GM19395 (cell line): ENCODE measurements at regions not wholly inside any gene's neighbourhood (a gene's known extent, or its start where the extent isn't known, plus 50 kb on each side); places are given as distances from the start of the nearest gene placed in this dataset.
"Not testable (repeated sequence)": the region's sequence is repeated elsewhere in the genome, so short reads cannot be mapped to it uniquely, and the experiment has no call there.

Experiments
- ATAC-seq: cut with Tn5 transposase; IDR thresholded peaks from one replicate; pipeline ENCODE4 v1.9.1; 2021; ENCODE audit warnings: mild to moderate bottlenecking, moderate library complexity; ENCODE audit not compliant: unreplicated experiment

DNA sequence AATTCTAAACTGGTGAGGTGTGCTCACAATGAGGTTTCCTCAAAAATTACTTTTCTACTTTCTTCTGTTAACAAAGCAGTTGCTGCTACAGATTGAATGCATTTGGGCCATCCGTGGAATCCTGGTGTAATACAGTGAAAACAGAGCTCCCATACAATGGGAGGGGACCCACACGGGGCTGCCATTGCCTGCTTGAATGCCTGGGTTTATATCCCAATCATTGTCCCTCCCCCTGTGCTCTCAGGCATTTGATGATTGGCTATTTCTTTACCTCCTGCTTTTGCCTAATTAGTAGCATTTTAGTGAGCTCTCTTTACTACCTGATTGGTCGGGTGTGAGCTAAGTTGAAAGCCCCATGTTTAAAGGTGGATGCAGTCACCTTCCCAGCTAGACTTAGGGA lies 52.9 kb upstream of the CSF1 start:
- ATAC-seq, result not testable (repeated sequence)

DNA sequence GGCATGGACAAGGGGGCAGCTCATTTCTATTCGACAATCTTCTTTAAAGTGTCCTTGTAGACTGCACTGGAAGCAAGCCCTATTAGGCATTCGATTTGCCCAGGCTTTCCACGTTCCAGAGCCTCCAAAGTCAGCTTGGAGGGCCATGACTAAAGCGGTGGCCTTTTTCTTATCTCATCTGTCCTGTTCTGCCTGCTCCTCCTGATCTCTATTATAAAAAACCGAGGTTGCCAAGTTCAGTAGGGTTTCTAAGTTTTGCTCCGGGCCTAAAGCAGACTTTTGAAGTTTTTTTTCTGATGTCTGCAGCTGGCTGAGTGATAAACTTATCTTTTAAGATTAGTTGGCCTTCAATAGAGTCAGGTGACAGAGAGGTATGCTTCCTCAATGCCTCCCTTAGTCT lies 54.7 kb upstream of the CSF1 start:
- ATAC-seq, result not testable (repeated sequence)

DNA sequence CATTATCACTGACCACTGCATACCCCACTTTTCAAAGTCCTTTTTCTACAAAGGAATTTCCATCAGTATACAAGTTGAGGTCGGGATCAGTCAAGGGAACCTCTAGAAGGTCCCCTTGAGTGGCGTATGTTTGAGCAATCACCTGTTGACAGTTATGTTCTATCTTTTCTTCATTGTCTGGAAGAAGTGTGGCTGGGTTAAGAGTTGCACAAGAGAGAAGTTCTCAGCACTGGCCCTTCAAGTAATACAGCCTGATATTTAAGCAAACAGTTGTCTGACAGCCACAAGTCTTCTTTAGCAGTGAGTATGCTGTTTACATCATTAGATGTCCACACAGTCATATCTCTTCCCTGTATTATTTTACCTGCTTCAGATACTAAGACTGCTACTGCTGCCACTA lies 56.7 kb upstream of the CSF1 start:
- ATAC-seq, result not testable (repeated sequence)

DNA sequence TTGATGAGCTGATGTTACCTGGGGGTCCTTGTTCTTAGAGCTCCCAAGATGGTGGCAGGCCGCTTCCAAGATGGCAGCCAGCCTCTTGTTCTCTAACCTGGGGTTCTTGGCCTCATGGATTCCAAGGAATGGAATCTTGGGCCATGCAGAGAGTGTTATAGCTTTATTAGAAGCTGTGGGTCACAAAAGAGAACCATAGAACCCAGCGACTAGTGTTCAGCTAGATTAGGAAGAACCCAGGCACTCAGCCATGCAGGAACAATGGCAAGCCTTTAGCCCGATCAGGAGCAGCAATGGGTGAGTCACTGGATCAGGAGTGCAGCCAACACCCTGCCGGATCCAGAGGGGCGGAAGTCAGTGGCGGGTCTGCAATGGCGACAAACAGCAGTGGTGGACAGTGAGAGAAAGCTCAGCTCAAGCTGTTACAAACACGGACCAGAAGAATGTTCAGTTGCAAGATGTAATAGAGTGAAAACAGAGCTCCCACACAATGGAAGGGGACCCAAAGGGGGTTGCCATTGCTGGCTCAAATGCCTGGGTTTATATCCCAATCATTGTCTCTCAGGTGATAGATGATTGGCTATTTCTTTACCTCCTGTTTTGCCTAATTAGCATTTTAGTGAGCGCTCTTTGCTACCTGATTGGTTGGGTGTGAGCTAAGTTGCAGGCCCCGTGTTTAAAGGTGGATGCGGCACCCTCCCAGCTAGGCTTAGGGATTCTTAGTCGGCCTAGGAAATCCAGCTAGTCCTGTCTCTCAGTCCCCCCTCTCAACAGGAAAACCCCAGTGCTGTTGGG lies 58.2 kb upstream of the CSF1 start:
- ATAC-seq, result not testable (repeated sequence)

DNA sequence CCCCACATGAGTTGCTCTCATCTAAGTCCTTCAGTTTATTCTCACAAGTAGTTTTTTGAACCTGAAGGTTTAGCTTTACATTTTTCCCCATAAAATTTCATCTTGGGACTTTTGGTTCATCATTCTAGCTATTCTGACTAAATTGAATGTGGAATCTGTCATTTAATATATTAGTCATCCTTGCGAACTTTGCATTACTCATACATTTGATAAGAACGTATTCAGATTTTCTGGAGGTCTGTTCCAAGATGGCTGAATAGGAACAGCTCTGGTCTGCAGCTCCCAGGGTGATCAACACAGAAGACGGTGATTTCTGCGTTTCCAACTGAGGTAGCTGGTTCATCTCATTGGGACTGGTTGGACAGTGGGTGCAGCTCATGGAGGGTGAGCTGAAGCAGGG lies 59.8 kb upstream of the CSF1 start:
- no peak for ATAC-seq

DNA sequence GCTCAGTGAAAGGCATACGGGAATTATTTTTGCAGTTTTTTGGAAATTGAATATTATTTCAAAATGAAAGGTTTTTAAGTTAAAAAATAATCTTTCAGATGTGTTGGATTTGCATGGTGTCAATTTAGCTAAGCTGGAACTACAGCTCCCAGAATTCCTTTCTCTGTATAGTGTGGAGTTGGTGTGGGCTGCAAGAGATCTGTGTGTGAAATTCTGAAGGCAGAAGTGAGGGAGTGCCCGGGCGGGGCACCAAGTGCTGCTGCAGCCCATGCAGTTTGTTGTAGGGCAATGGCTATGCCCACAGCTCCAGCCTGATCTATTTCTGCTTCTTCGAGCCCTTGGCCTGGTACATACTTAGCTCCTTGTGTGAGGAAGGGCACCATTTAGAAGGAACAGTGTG lies 60.5 kb upstream of the CSF1 start:
- no peak for ATAC-seq

DNA sequence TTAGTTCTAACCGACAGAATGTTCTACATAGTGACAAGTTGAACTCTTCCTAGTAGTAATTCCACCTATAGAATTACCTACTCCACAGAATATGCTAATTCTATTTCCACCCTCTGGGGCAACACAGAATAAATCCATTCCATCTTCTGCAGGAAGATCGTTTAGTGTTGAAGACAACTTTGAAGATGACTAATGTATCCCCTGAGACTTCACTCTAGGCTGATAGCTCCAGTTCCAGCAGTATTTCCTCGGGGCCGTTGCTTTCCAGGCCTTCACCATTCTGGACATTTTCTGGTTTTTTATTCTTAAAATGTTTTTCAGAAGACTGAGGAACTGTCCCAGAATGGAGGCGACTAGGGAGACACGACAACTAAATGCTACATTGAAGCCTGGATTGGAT lies 61.0 kb upstream of the CSF1 start:
- ATAC-seq, result no peak

DNA sequence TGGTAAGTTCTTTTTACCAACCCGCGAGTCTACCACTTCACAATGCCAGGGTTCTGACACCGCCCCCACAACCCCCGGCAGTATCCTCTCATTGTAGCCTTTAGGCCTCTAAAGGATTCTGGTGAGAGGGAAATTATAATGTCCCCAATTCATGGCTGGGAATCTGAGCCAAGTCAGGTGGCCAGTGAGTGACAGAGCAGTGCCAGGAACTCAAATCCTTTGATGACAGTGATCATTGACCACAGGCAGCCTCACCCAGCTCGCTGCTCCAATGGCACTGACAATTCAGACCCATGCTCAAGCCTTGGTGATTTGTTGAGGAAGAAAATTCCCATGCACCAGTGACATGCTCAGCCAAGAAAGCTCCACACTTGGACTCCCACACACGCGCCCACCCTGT lies 63.4 kb upstream of the CSF1 start:
- no peak for ATAC-seq

DNA sequence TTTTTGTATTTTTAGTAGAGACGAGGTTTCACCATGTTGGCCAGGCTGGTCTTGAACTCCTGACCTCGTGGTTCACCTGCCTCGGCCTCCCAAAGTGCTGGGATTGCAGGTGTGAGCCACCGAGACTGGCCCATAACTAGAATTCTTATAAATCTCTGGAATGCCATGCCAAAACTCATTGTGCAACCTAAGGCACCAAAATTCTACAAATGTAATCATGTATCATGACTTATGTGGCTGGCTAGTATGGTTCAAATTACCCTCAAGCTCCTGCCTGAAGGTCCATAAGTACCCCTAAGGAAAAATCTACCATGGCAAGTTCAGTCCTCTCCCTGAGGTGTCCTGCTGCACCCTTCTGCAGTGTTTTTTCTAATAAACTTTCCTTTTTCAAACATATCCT lies 63.8 kb upstream of the CSF1 start:
- ATAC-seq, result no peak

DNA sequence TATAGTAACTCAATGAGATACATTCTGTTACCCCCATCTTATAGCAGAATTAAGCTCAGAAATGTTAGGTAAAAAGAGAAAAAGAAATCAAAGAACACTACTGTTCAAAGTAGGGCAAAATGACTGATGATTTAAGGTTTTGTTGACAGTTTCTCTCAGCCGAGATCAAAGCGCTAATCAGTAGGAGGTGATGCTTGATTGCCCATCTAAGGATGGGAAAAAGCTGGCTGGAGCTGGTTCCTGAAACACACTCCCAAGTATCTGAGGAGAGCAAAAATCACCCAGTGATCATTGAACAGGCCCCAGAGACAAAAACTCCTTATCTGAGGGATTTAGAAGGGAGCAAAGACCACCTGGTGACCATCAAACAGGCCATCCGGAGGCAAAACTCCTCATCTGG lies 64.5 kb upstream of the CSF1 start:
- no peak for ATAC-seq

DNA sequence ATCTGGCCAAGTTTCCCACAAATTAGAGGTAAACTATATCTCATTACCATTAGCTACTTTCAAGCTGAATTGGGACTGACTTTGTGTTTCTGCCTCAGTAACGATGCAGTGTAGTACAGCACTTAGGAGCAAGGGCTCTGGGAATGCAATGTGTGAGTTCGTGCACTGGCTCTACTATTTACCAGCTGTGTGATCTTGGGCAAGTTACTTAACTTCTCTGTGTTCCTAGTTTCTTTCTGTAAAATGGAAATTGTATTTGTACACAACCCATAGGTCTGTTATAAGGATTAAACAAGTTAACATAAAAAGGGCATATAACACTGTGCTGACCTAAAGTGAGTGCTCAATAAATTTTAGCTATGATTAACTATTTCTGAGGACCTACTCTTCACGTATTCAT lies 65.0 kb upstream of the CSF1 start:
- ATAC-seq, result no peak

DNA sequence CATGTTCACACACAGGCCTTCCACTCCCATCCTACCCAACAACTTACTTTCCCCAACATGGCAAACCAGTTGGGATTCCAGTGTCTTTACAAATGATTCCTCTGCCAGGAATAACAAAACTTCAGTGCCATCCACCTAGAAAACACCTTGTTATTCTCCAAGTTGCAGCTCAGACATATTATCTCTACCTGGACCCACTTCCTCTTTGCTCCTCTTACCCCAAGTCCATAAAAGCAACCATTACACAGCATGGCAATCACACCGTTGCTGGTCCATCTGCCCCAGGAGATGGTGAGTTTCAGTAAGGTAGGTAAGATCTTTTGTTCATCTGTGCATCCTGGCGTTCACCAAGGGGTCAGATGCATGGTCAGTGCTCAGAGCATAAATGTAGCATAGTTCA lies 66.0 kb upstream of the CSF1 start:
- no peak for ATAC-seq

DNA sequence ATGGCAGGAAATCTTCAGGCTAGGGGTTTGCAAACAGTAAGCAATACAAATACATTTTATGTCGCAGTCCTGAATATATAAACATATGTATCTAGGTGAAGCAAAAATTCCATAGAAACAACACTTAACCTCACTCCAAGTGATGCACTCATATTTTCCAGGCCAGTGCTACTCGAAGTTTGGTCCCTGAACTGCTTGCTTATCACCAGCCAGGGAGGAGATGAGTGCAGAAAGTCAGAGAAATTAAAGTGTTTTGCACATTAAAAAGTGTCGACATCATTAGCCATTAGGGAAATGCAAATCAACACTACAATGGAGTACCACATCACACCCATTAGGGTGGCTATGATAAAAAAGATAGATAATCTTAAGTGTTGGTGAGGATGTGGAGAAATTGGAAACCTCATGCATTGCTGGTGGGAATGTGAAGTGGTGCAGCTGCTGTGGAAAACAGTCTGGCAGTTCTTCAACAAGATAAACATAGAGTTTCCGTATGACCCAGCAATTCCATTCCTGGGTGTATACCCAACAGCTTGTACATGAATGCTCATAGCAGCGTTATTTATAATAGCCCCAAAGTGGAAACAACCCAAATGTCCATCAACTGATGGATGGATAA lies 70.5 kb upstream of the CSF1 start:
- ATAC-seq, result no peak

DNA sequence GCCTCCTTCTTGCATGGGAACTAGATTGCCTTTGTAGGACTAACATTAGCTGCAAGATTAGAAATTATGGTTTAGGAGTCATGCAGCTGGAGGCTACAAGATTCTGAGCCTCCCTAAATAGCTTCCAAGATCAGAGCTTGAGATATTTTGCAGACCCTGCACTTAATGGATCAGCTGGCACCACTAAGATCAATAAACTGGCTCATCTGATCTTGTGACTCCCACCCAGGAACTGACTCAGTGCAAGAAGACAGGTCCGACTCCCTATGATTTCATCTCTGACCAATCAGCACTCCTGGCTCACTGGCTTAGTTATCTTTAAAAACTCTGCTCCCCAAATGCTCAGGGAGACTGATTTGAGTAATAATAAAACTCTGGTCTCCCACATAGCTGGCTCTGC lies 71.4 kb upstream of the CSF1 start:
- not testable (repeated sequence) for ATAC-seq

DNA sequence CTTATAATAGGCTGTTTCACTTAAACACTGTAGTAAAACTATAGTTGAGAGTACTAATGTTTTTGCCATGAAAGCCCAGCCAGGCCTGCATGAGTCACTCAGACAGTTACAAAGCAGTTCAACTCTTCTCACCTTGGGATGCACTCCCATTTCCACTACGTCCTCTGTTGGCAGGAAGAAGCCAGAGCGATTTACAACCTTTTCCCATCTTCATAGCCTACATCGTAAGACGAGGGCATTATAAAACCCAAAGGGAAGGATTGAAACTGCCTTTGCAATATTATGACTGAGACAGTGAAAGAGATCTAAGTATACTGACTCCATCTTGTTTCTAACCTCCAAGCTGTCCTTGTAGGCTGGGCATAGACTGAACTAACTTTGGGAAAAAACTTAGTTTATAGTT lies 71.8 kb upstream of the CSF1 start:
- no peak for ATAC-seq

DNA sequence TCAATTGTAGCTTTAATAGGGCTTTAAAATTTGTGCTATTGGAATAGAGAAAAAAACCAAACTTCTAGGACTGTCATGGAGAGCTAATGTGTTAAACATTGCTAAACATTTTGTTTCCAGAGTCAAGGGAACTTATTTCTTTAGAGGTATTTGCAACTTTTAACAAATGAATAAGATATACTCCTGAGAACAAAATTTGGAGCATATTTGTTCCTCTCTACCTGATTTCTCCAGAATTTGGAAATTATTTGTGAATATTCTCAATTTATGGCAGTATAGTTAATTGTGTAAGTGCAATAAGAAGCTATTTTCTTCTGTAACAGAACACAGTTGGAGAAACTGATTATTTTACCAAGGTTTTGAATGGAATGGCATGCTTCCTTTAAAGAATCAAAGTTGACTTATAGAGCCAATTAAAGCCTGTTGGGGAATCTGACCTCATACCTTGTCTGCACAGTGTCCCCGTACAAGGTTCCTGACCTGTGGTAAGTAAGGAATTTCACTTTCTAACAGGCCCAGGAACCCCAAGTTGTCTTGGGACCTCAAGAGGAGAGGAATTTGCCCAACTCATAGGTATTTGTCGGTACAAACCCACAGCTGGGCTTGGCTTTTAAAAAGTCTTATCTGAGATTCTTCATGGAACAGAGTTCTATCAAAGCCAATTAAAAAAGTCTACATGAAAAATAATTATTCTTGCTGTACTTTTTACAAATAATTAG lies 72.6 kb upstream of the CSF1 start:
- ATAC-seq, result no peak

DNA sequence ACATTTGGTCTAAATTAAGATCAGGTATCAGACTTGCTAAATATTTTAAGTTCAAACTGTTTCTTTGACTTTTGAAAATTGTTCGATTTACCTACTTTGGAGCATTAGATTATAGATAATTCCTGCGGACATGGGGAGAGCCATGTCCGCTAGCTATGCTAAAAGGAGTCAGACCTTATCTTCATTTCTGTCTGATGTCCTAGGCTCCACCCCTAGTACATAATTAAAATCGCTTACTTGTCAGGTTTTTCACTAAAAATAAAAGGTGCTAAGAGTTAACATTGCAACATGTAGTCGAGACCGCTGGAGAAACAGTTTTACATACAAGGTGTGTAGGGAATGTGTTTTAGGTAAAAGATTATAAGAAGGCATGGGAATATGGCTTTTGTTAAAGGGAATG lies 71.9 kb upstream of the EPS8L3 start:
- ATAC-seq, result not testable (repeated sequence)

DNA sequence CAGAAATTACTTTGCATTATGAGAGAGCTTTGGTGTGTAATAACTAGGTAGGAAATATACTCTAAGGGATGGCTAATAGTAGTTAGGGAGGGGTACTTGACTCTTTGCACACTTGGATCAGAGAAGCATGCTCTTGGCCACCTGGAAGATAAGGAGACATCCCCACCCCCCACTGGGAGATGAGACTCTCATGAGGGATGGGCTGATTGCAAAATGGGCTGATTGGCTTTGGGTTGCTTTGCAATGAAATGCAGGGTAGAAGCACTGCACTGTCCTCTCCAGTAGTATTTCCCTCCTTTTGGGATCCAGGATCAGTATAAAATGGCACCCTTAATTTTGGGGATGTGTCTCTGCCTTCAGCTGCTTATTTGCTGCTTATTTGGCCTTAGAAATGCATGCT lies 71.2 kb upstream of the EPS8L3 start:
- ATAC-seq, result no peak

DNA sequence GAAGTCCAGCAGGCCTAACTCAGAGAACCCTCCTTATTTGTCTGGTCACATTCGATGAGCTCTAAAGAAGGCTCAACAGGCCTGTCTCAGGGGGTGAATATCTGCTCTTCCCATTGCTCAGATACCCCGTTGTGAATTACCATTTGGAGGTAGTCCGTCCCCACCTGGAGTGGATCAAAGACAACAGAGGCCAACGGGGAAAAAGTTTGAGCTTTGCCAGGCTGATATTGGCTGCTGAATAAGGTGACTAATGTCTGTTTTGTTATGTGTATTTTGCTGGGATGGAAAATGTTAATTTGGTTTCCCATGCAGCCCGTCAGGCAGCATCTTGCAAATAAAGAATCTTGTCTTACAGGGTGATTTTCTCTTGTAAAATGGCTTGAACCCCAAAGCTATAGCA lies 69.2 kb upstream of the EPS8L3 start:
- ATAC-seq, result no peak

DNA sequence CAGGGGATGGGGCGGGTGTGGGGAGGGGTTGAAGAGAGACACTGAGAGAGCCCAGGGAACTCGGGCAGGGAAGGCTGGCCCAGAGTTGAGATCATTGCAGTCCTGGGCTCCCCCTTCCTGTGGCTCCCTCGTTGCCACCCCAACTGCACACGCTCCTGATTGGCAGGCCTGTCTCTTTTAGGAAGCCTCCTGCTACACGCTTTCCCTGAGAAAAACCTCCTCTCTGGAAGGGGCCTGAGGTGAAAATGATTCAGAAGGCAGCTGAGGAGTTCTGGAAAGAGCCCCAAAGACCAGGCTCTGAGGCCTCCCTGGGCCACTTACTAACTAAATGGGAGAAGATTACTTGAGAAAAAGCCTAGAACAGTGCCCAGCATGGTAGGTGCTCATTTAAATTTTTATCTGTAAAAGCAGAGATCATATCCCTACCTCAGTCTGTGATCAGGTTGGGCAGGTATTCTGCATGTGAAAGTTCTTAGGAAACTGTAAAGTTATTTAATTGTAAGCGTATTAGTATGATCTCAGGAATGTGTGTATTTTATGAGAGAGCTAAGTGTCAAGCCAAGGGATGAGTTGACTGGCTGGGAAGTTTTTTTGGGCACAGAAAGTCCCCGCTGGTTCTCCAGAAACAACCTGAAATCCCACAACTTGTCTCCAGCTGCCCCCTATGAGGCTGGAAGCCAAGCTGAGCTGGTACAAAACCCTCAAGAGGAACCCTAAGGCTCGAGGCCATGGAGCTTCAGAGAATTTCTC lies 65.2 kb upstream of the EPS8L3 start:
- no peak for ATAC-seq

DNA sequence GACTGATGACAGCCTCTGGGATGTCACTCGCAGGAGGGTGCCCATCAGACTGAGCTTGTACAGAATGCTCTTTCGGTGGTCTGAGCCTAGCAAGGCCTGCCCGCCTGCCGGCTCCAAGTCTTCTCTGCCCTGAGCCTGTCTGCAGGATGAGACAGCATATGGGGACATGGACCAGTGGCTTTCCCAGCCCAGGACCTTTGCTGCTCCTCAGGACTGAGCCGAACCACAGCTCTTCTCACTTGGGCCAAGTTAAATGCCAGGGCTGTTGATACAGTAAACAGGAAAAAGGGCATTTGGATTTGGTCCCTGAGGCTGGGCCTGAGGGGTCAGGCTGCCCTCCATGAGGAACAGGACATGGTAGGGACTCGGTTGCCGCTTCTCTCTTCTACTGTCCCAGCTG lies 64.3 kb upstream of the EPS8L3 start:
- no peak for ATAC-seq
